Esophagus muscularis mucosa (tissue), 4 donors: ENCODE measurements at regions not wholly inside any gene's neighbourhood (a gene's known extent, or its start where the extent isn't known, plus 50 kb on each side); places are given as distances from the start of the nearest gene placed in this dataset.

Source experiments
- DNase-seq: peaks from one replicate; pipeline ENCODE4 v3.0.0-alpha.2; 2017; ENCODE audit errors: extremely low spot score
- H3K27ac ChIP-seq, 4 donors: fragments of 200-600 bp; sonication (generic); replicated peaks in 1 of 4; 1 replicate in 3 of 4; 2 replicates in 1 of 4; pipeline ENCODE4 v1.5.1; 2016 to 2019; ENCODE audit warnings: mild to moderate bottlenecking in 1 of 4
- H3K27me3 ChIP-seq, 4 donors: fragments of 200-600 bp; sonication (generic); one replicate each; pipeline versions ENCODE4 v1.5.1 to v1.6.0; 2016 to 2019
- H3K36me3 ChIP-seq, 4 donors: fragments of 200-600 bp; sonication (generic); one replicate each; pipeline ENCODE4 v1.5.1; 2016 to 2019
- H3K4me1 ChIP-seq, 4 donors: fragments of 200-600 bp; sonication (generic); one replicate each; pipeline ENCODE4 v1.5.1; 2016 to 2019
- H3K4me3 ChIP-seq, 4 donors: fragments of 200-600 bp; sonication (generic); 1 replicate in 2 of 4; 2 replicates in 2 of 4; pipeline ENCODE4 v1.5.1; 2016 to 2019; ENCODE audit warnings: mild to moderate bottlenecking in 4 of 4, moderate library complexity in 1 of 4
- H3K9me3 ChIP-seq, 4 donors: fragments of 200-600 bp; sonication (generic); 1 replicate in 3 of 4; 2 replicates in 1 of 4; pipeline ENCODE4 v1.5.1; 2016 to 2019
- CTCF ChIP-seq, 3 experiments: fragments of 200-600 bp in 2 of 3; fragments of 450-650 bp in 1 of 3; sonication (generic) in 2 of 3; IDR thresholded peaks; one replicate each; pipeline ENCODE4 v1.5.1; 2017 to 2019; ENCODE audit warnings: antibody characterized with exemption in 3 of 3, mild to moderate bottlenecking in 2 of 3, moderate library complexity in 1 of 3
- EP300 ChIP-seq: sonication (generic); formaldehyde crosslinking; IDR thresholded peaks from one replicate; pipeline ENCODE4 v1.6.1; 2017; ENCODE audit warnings: antibody characterized with exemption
- POLR2A ChIP-seq: fragments of 450-650 bp; IDR thresholded peaks from one replicate; pipeline ENCODE4 v1.6.1; 2017; ENCODE audit warnings: antibody characterized with exemption, moderate library complexity, mild to moderate bottlenecking, low read depth
- POLR2AphosphoS5 ChIP-seq, 2 donors: sonication (generic); formaldehyde crosslinking; IDR thresholded peaks; one replicate each; pipeline ENCODE4 v1.6.1; 2017; ENCODE audit warnings: antibody characterized with exemption in 2 of 2
- WGBS: methylation state at CpG from one replicate; pipeline ENCODE4 v1.1.5; 2018; 5-methylcytosine and 5-hydroxymethylcytosine counted together
- intact Hi-C: fragments of 100-400 bp; cut with DNase I; formaldehyde crosslinking; loops from one replicate; pipeline ENCODE4 v1.15.1; 2023

GRCh38 chr7:156151658-156152057, 339.4 kb upstream of the SHH start:
- 78% methylated on average over 6 of the region's 6 CpGs for WGBS
- TF ChIP-seq POLR2AphosphoS5 (IDR thresholded peaks at IDR 0.05), result no peak
- TF ChIP-seq EP300, result no peak
- no peak for TF ChIP-seq CTCF (IDR thresholded peaks at IDR 0.05)
- no peak for TF ChIP-seq POLR2A

GRCh38 chr7:156151078-156151477, 338.8 kb upstream of the SHH start:
- Histone ChIP-seq H3K27me3 (peaks cover 0 to 5% (median 2%) of the 10 kb centered on the region in 4 donors), H3K36me3 (no peaks in the 10 kb centered on the region), H3K4me3 (no peak overlapping the region), H3K4me1 (no peaks in the 10 kb centered on the region), H3K27ac (no peak overlapping the region), H3K9me3 (no peaks in the 10 kb centered on the region)
- intact Hi-C loops, result no loop called here
- no peak for DNase-seq
- 58% methylated on average over 8 of the region's 8 CpGs for whole genome bisulfite sequencing
- TF ChIP-seq POLR2AphosphoS5 (IDR thresholded peaks at IDR 0.05) (no peak), EP300 (no peak), CTCF (IDR thresholded peaks at IDR 0.05) (no peak), POLR2A (no peak)

More at GRCh38 chr7:156151658-156152057, 339.4 kb upstream of the SHH start:
- H3K4me3 ChIP-seq, result no peak overlapping the region
- peaks cover 0 to 5% (median 2%) of the 10 kb centered on the region in 4 donors for H3K27me3 ChIP-seq
- no peak for DNase-seq
- intact Hi-C loops, result no loop called here
- no peaks in the 10 kb centered on the region for H3K9me3 ChIP-seq
- H3K27ac ChIP-seq, result no peak overlapping the region
- no peaks in the 10 kb centered on the region for H3K4me1 ChIP-seq
- no peaks in the 10 kb centered on the region for H3K36me3 ChIP-seq

GRCh38 chr7:156148995-156149394, 336.7 kb upstream of the SHH start:
- Histone ChIP-seq H3K4me3 (no peak overlapping the region), H3K27me3 (peaks cover 0 to 16% (median 2%) of the 10 kb centered on the region in 4 donors), H3K27ac (no peak overlapping the region), H3K36me3 (no peaks in the 10 kb centered on the region), H3K4me1 (no peaks in the 10 kb centered on the region), H3K9me3 (no peaks in the 10 kb centered on the region)
- no peak for TF ChIP-seq CTCF (IDR thresholded peaks at IDR 0.05)
- TF ChIP-seq POLR2A, result no peak
- no peak for TF ChIP-seq POLR2AphosphoS5 (IDR thresholded peaks at IDR 0.05)
- no peak for TF ChIP-seq EP300
- intact Hi-C loops, result no loop called here
- WGBS, result 85% methylated on average over 9 of the region's 9 CpGs
- DNase-seq, result no peak

- no peak overlapping the region for H3K4me3 ChIP-seq
- intact Hi-C loops, result no loop called here
- no peaks in the 10 kb centered on the region for H3K9me3 ChIP-seq
- no peak overlapping the region for H3K27ac ChIP-seq
- 56% methylated on average over 8 of the region's 8 CpGs for WGBS
- H3K36me3 ChIP-seq, result no peaks in the 10 kb centered on the region
- peaks cover 0 to 20% (median 2%) of the 10 kb centered on the region in 4 donors for H3K27me3 ChIP-seq
- no peak for TF ChIP-seq CTCF (IDR thresholded peaks at IDR 0.05)
- no peak for TF ChIP-seq POLR2AphosphoS5 (IDR thresholded peaks at IDR 0.05)
- TF ChIP-seq POLR2A, result no peak
- TF ChIP-seq EP300, result no peak
- no peak for DNase-seq
- H3K4me1 ChIP-seq, result no peaks in the 10 kb centered on the region
Observed at GRCh38 chr7:156148547-156148946, 336.3 kb upstream of the SHH start.
